ENCODE measurements at regions not wholly inside any gene's neighbourhood (a gene's known extent, or its start where the extent isn't known, plus 50 kb on each side); places are given as distances from the start of the nearest gene placed in this dataset.

DNA sequence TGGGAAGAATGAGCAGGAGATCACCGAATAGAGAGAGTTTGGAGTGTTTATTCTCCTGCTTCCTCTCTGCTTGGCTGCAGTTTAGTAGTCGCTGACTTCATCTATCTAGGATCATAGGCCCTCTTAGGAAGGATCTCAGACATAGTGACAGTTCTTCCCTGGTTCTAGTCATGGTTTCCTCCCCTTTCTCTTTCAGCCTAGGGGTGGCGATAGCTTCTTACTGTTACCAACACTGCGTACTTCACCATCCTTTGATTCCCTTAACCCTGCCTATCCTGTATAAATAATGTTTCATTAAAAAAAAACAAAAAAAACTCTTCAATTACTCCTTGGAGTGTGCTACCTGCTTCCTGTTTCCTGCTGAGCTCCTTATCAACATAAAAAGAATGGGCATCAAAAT lies 103.8 kb downstream of the DDX53 start:
- no peak for TF ChIP-seq POLR2A (IDR thresholded peaks at IDR 0.05)
- TF ChIP-seq, protein P1, sequence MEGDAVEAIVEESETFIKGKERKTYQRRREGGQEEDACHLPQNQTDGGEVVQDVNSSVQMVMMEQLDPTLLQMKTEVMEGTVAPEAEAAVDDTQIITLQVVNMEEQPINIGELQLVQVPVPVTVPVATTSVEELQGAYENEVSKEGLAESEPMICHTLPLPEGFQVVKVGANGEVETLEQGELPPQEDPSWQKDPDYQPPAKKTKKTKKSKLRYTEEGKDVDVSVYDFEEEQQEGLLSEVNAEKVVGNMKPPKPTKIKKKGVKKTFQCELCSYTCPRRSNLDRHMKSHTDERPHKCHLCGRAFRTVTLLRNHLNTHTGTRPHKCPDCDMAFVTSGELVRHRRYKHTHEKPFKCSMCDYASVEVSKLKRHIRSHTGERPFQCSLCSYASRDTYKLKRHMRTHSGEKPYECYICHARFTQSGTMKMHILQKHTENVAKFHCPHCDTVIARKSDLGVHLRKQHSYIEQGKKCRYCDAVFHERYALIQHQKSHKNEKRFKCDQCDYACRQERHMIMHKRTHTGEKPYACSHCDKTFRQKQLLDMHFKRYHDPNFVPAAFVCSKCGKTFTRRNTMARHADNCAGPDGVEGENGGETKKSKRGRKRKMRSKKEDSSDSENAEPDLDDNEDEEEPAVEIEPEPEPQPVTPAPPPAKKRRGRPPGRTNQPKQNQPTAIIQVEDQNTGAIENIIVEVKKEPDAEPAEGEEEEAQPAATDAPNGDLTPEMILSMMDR (IDR thresholded peaks at IDR 0.05) = no peak
- no peak for DNase-seq
- Histone ChIP-seq H3K36me3 (no peaks in the 10 kb centered on the region), H3K9me3 (no peaks in the 10 kb centered on the region), H3K4me3 (no peak overlapping the region), H3K27me3 (no peaks in the 10 kb centered on the region), H3K27ac (no peak overlapping the region), H3K4me1 (no peaks in the 10 kb centered on the region)

DNA sequence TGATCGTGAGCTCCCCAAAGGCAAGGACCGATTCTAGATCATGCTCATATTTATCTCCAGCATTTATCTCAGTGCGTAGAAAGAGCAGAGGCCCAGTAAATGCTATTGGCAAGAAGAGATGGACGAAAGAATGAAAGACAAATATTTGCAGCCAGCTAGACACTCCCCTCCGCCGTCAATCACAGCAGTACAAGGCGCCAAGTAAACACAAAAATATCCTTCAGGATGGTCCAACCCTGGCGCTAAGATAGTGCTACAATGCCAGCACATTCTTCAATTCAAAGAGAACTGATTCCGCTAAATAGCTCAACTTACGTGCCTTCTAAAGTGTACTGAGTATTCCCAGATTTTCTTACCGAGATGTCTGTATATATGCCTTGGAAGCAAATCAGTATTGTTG lies 114.5 kb downstream of the DDX53 start:
- no peak for TF ChIP-seq POLR2A (IDR thresholded peaks at IDR 0.05)
- TF ChIP-seq, protein P1 (IDR thresholded peaks at IDR 0.05) = no peak
- Histone ChIP-seq H3K9me3 (no peaks in the 10 kb centered on the region), H3K27me3 (no peaks in the 10 kb centered on the region), H3K4me3 (no peak overlapping the region), H3K4me1 (no peaks in the 10 kb centered on the region), H3K27ac (no peak overlapping the region), H3K36me3 (no peaks in the 10 kb centered on the region)
- no peak for DNase-seq

DNA sequence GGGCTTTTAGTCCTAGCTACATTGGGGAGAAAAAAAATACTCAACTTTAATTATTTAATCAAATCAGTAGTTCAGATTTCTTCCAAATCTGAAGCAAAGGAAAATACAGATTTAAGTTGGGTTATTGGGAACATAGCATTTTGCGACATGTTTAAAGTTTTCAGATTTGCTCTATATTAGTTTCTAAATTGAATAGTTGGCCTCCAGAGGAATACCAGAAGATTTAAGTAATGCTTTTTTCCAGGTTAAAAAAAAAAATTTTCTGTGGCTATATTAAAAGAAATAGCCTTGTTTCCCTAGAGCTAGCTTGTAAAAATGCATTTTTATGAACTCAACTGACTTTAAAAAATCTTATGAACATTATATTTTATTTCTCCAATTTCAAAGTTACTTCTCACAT lies 115.9 kb downstream of the DDX53 start:
- Histone ChIP-seq H3K9me3 (no peaks in the 10 kb centered on the region), H3K36me3 (no peaks in the 10 kb centered on the region), H3K27ac (no peak overlapping the region), H3K27me3 (no peaks in the 10 kb centered on the region), H3K4me3 (no peak overlapping the region), H3K4me1 (no peaks in the 10 kb centered on the region)
- DNase-seq = no peak
- TF ChIP-seq, protein P1 (IDR thresholded peaks at IDR 0.05) = no peak
- no peak for TF ChIP-seq POLR2A (IDR thresholded peaks at IDR 0.05)

DNA sequence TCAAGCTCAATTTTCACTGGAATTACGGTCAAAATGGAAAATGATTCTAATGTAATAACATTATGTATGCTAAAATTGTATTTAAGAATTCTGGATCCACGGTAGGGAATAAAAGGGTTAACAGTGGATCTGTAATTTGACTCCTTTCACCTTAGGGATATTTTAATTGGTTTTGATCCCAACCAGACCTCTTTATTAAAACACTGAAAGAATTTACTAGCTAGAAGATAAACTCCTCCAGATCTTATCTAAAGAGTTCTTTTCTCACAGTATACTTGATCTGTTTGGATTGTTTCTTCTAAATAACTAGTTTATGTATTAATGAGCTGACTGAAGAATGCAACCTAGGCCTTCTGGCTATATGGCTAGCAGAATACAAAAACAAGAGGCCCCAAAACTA lies 118.4 kb downstream of the DDX53 start:
- no peaks in the 10 kb centered on the region for H3K27me3 ChIP-seq
- DNase-seq = no peak
- H3K4me3 ChIP-seq = no peak overlapping the region
- no peaks in the 10 kb centered on the region for H3K4me1 ChIP-seq
- no peaks in the 10 kb centered on the region for H3K36me3 ChIP-seq
- no peaks in the 10 kb centered on the region for H3K9me3 ChIP-seq
- no peak overlapping the region for H3K27ac ChIP-seq
- TF ChIP-seq POLR2A (IDR thresholded peaks at IDR 0.05) = no peak
- TF ChIP-seq, protein P1 (IDR thresholded peaks at IDR 0.05) = no peak

DNA sequence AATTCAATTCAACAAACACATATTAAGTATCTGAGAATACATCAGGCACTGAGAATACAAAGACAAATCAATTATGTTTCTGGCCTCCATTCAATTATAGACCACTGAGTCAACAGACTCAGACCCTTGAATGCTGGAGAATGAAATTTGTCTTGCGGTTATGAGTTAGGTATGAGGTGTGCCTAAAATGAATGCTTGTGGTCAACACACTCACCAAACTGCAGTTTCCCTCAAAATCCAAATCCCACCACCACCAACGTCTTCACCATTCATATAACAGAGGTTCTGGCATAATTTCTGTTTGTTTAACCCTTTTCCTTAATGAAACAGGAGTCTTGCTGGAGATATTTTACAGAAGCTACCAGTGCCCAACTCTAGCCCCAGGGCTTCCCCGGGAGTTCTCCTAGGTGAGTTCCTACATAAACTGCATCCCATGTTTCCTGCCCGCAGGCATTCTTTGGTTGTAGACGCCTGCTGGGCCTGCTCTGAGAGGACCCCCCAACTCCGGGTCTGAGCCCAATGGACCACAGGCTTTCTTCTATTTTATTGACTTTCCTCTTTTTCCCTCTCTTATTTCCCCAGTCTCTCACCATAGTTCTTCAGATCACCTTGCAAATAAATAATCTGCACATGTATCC lies 119.2 kb downstream of the DDX53 start:
- TF ChIP-seq, protein P1 (IDR thresholded peaks at IDR 0.05) = no peak
- TF ChIP-seq POLR2A (IDR thresholded peaks at IDR 0.05) = no peak
- no peaks in the 10 kb centered on the region for H3K9me3 ChIP-seq
- no peaks in the 10 kb centered on the region for H3K27me3 ChIP-seq
- H3K4me1 ChIP-seq = no peaks in the 10 kb centered on the region
- H3K4me3 ChIP-seq = no peak overlapping the region
- no peaks in the 10 kb centered on the region for H3K36me3 ChIP-seq
- no peak overlapping the region for H3K27ac ChIP-seq
- no peak for DNase-seq

DNA sequence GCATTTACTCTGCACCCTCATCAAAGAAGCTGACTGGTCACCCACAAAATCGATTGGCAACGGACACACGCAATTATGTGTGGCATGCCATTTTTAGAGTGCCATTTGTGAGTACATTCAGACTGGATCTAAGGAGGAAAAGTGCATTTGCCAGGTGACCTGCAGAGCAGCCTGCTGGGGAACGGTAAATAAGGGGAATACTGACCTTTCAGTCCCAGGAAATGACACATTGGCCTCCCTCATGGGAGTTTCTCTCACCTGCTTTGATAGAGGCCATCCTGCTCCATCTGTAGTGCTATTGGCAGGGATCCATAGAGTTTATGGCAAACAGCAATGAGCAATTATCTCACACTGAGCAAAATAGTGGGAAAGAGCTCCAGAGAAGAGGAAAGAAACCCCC lies 127.8 kb downstream of the DDX53 start:
- H3K27me3 ChIP-seq = no peaks in the 10 kb centered on the region
- H3K9me3 ChIP-seq = no peaks in the 10 kb centered on the region
- no peaks in the 10 kb centered on the region for H3K36me3 ChIP-seq
- no peak overlapping the region for H3K4me3 ChIP-seq
- no peaks in the 10 kb centered on the region for H3K4me1 ChIP-seq
- H3K27ac ChIP-seq = no peak overlapping the region
- DNase-seq = no peak
- TF ChIP-seq POLR2A (IDR thresholded peaks at IDR 0.05) = no peak
- TF ChIP-seq, protein P1 (IDR thresholded peaks at IDR 0.05) = no peak
